Colon (tissue), 2 donors: ENCODE measurements at regions not wholly inside any gene's neighbourhood (a gene's known extent, or its start where the extent isn't known, plus 50 kb on each side); places are given as distances from the start of the nearest gene placed in this dataset.
"Not testable (repeated sequence)": the region's sequence is repeated elsewhere in the genome, so short reads cannot be mapped to it uniquely, and the experiment has no call there.

ENCODE experiments used
- FAIRE-seq: peaks from 2 replicates; lab custom pipeline; 2012; peaks lifted over from hg19 to GRCh38; lab: Jason Lieb, UNC
- donor health status: control.
- donor health status: control.

DNA sequence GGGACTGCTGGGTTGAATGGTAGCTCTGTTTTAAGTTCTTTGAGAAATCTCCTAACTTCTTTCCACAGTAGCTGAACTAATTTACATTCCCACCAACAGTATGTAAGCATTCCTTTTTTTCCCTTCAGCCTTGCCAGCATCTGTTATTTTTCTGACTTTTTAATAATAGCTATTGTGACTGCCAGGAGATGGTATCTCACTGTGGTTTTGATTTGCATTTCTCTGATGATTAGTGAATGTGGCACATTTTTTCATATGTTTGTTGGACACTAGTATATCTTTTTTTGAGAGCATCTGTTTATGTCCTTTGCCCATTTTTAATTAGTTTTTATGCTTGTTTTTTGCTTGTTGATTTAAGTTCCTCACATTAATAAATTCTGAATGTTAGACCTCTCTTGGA lies 990.8 kb downstream of the GATA3 start:
- FAIRE-seq = no peak

GRCh38 chr10:9051328-9051974 lies 997.0 kb downstream of the GATA3 start:
- FAIRE-seq = no peak

DNA sequence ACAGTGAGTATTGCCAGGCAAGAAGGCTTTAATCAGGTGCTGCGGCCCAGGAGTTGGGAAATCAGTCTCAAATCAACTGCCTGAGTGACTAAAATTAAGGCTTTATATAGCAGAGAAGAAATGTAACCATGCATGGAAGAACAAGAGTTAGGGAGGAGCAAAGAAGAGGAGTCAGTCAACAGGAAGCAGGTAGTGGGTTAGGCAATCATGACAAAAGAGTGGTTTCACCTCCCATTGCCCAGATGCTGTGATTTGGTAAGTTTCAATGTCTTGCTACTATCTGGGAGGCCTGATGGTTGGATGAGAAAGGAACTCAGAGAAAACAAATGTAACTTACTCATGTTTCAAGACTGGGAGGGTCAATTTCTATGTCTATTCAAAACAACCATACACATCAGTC lies 998.3 kb downstream of the GATA3 start:
- FAIRE-seq = no peak

GRCh38 chr10:9056521-9056920 lies 1002.0 kb downstream of the GATA3 start:
- FAIRE-seq = no peak

- not testable (repeated sequence) for FAIRE-seq
Measured at GRCh38 chr10:9057293-9057692, 1002.8 kb downstream of the GATA3 start.

DNA sequence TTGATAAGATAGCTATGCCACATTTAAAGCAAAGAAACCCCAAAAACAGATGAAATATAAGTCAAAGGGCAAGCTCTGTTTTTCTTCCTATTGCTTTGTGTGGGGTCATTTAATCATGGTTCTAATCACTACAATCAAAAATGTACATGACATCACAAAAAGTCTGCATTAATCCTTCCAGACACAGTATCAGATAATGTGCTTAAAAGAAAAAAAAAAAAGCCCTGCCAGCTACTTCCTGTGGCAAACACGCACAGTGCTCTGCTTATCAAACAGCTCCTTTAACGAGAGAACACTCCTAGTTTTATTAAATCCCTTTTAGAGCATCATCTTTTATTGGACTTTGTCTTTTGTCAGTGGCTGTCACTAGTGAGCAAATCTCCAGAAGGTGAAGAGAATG lies 1005.8 kb downstream of the GATA3 start:
- FAIRE-seq = no peak

- no peak for FAIRE-seq
Measured at GRCh38 chr10:9061871-9062270, 1007.4 kb downstream of the GATA3 start.

DNA sequence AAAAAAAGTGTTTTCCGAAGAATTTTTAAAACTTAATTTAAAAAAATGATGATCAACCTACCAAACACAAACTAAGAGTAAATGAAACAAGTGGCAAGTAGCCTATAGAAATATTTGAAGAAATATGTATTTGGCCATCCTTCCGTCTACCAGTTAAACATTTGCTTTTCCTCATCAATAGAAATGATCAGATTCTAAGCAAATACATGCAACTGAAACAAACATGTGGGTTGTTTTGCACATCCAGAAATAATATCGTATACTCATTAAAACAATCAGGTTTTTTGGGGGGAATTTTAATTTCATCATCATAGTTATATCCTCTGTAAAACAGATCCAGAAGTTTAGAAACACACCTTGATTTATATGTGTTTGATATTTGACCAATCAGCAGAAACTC lies 1011.7 kb downstream of the GATA3 start:
- FAIRE-seq = no peak

- no peak for FAIRE-seq
Measured at GRCh38 chr10:9068003-9068402, 1013.5 kb downstream of the GATA3 start.

DNA sequence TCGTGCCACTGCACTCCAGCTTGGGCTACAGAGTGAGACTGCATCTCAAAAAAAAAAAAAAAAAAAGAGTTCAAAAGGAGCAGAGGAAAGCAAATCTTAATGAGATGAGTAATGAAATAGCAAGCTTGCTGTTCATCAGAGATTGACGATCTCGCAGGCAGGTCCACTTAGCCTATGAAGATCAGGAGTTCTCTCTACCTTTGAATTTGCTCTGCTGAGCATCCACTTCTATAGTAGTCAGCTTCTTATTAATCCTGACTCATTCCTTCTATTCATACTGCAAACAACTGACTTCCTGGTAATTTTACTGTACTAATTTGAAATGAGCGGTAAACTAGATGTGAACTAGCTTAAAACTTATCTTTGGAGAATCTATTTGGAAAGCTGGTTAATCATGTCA lies 1014.6 kb downstream of the GATA3 start:
- FAIRE-seq = no peak

DNA sequence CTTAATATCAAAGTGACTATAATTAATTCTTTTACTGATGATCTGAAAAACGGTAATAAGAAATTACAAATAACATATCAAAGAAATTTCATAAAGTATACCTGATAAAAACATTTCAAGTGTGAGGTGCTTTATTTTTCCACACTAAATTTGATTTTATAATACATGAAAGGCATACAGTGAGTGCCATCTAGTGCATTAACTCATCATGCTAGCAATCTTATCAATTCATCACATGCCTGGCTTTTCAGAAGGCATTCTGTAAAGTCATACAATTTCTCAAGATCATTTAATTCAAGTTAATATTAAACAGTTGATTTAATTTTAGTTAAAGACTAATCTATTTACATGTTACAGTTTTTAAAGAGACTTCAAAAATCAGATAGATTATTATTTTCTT lies 1020.9 kb downstream of the GATA3 start:
- FAIRE-seq = no peak

GRCh38 chr10:9076066-9076465 lies 1021.6 kb downstream of the GATA3 start:
- FAIRE-seq = no peak

DNA sequence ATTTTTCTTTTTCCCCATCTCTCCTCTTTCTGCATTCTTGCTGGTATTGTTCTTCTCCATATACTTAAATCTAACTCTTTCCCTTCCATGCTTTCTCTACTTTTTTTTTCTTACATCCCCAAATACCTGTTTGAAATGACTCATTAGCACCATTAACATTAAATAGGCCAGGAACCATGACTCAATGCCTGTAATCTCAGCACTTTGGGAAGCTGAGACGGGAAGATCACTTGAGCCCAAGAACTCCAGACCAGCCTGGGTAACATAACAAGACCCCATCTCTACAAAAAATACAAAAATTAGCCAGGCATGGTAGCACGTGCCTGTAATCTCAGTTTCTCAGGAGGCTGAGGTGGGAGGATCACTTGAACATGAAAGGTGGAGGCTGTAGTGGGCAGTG lies 1026.8 kb downstream of the GATA3 start:
- FAIRE-seq = no peak

GRCh38 chr10:9081961-9082360 lies 1027.5 kb downstream of the GATA3 start:
- no peak for FAIRE-seq

DNA sequence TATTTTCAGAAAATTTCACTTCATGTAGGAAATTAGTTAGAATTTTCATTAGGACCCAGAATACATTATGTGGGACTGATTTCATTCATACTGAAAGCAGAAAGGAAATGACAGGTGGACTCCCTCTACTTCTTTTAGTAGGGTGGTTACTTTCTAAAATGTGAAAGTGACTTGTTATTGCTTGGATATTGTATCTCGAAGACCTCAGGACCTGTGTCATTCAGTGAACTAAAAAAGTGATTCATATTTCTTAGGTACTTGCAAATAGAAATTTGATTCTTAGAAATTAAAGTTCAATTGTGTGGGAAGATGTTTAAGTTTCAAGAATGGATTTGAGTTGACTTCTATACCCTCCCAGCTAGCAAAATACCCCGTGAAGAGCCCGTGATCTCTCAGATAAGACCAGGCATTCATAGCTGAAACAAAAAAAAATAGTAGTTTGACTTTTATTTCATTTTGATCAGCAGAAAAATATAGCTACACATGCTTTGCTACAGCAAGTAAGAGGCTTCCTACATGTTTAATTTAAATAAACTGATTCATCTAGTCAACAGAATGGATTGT lies 1037.1 kb downstream of the GATA3 start:
- FAIRE-seq = no peak

GRCh38 chr10:9096288-9096687 lies 1041.8 kb downstream of the GATA3 start:
- no peak for FAIRE-seq

DNA sequence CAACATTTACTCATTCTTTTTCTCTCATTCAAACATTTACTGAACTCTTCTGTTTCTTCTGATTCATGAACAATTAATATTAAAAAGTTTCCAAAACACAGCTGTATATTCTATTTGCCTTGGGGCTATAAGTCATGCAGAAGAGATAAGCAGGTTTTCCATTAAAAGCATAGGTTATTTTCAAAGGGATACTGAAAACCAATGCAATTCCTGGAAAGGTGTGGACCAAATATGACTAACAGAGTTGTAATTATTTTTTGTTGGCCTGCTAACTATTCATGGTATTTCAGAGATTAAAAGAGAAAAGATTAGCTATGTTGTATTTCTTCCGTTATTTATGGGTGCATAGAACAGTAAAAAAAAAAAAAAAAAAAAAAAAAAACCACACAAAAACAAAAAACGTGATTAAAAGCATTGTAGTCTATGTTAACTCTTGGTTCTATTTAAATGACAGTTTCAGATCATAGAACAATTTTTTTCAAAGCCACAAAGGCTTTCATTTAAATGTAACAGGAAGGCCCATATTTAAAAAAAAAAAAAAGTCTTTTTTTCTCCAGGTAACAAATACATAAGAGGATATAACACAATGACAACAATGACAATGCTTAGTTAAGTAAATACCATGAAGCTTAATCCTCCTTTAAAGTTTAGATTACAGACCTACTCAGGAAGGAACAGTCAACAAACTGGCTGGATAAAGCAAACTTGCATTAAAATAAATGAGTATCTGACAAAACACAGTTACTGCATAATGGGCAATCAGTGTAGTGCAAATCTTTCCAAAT lies 1042.9 kb downstream of the GATA3 start:
- peak; percentile 28 for FAIRE-seq

- no peak for FAIRE-seq
Measured at GRCh38 chr10:9097991-9098306, 1043.5 kb downstream of the GATA3 start.

DNA sequence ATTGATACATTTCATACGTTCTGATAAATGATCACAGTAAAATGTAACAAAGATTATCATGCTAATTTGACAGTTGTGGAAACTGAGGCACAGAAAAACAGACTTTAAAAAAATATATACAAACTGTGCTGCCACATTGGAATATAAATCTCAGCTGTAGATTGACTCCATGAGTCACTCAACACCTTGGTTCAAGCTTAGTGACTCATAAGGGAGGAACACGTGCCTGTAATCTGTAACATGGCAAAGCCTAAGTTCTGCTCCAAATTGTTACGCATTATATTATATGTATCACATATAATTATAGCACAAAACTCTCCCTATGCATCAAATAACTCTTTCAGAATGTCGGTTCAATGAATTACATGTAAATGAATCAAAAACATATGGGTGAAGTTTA lies 1047.5 kb downstream of the GATA3 start:
- no peak for FAIRE-seq

DNA sequence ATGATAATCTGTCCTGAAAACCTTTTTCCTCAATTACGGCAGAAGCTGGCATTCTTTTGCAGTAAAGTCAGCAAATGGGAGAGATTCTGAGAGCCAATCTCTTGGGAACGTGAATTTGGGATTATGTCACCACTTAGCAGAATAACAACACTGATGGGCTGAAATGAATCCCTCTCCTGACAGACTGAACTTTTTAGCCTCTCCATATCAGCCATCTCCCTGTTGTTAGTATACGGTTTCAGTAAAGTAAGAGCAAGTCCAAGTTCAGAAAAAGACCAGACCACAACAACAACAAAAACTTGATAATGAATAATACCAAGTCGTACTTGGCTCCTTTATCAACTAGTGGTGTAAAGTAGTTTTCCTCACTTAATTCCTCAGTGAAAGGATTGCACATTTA lies 1048.8 kb downstream of the GATA3 start:
- FAIRE-seq = no peak

- FAIRE-seq = no peak
Measured at GRCh38 chr10:9111976-9112375, 1057.5 kb downstream of the GATA3 start.

GRCh38 chr10:9126728-9127127 lies 1072.2 kb downstream of the GATA3 start:
- FAIRE-seq = no peak

GRCh38 chr10:9137368-9137767 lies 1082.9 kb downstream of the GATA3 start:
- FAIRE-seq = no peak

DNA sequence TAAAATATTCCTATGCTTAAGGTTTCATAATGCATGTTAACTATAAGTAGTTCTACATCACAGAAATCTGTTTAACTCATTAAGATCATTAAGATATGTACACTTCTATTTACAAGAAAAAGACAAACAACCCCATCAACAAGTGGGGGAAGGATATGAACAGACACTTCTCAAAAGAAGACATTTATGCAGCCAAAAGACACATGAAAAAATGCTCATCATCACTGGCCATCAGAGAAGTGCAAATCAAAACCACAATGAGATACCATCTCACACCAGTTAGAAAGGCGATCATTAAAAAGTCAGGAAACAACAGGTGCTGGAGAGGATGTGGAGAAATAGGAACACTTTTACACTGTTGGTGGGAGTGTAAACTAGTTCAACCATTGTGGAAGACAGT lies 1084.3 kb downstream of the GATA3 start:
- FAIRE-seq = not testable (repeated sequence)
